Activated CD8-positive, alpha-beta T cell treated with anti-CD3 and anti-CD28 coated beads for 36 hours (primary cell): ENCODE measurements at regions not wholly inside any gene's neighbourhood (a gene's known extent, or its start where the extent isn't known, plus 50 kb on each side); places are given as distances from the start of the nearest gene placed in this dataset.

ENCODE experiments used
- ATAC-seq: fragments of 200-7000 bp; cut with Tn5 transposase; one replicate; pipeline ENCODE4 v1.10.0; 2021; ENCODE audit warnings: mild to moderate bottlenecking, moderate library complexity
- CTCF ChIA-PET: fragments of 350-600 bp; sonication (Branson Sonifier 250); formaldehyde crosslinking; loops from one replicate; lab custom pipeline; 2021; ENCODE audit warnings: antibody characterized with exemption; lab: Charles Lee
- POLR2A ChIA-PET: fragments of 350-600 bp; sonication (Branson Sonifier 250); formaldehyde crosslinking; loops from one replicate; lab custom pipeline; 2021; ENCODE audit warnings: antibody characterized with exemption; lab: Charles Lee
- DNase-seq: peaks from one replicate; pipeline ENCODE4 v3.0.0-alpha.2; 2020
- H3K27ac Mint-ChIP-seq: one replicate; pipeline ENCODE4 v1.8.0; 2021; ENCODE audit warnings: mild to moderate bottlenecking, mixed read lengths
- H3K27me3 Mint-ChIP-seq: one replicate; pipeline ENCODE4 v1.8.0; 2021; ENCODE audit warnings: mixed read lengths
- H3K36me3 Mint-ChIP-seq: one replicate; pipeline ENCODE4 v1.8.0; 2021; ENCODE audit warnings: low read depth, mixed read lengths
- H3K4me1 Mint-ChIP-seq: one replicate; pipeline ENCODE4 v1.8.0; 2021; ENCODE audit warnings: low read depth, mixed read lengths
- H3K4me3 Mint-ChIP-seq: one replicate; pipeline ENCODE4 v1.8.0; 2021; ENCODE audit warnings: mild to moderate bottlenecking, moderate library complexity, mixed read lengths
- H3K9me3 Mint-ChIP-seq: one replicate; pipeline ENCODE4 v1.8.0; 2021; ENCODE audit warnings: mixed read lengths
- intact Hi-C: fragments of 100-400 bp; cut with micrococcal nuclease; formaldehyde crosslinking; loops from one replicate; pipeline ENCODE4 v1.10.0; 2022
- TF ChIP-seq, protein P1 (sequence below): fragments of 200-600 bp; IDR thresholded peaks from one replicate; pipeline ENCODE4 v1.8.0; 2022; ENCODE audit warnings: antibody characterized with exemption, mild to moderate bottlenecking

DNA sequence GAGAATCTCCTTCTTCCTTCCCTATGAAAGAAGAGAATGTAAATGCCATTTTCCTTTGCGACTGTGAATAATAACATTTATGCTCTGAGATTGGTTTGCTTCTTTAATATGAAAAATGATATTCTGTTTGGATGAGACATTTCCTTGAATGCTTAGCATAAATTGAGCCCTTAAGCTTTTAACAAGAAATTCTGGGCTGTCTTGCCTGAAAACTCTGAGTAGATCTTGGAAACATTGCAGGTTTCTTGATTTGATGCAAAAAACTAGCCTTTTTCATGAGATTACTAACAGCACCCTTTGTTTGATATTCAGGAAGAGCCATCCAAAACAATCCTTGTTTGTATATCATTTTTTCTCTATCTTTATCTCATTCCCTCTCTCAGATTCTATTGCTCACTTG, 272.5 kb downstream of the TMEM38B start:
- intact Hi-C loops: no loop called here
- TF ChIP-seq, protein P1, sequence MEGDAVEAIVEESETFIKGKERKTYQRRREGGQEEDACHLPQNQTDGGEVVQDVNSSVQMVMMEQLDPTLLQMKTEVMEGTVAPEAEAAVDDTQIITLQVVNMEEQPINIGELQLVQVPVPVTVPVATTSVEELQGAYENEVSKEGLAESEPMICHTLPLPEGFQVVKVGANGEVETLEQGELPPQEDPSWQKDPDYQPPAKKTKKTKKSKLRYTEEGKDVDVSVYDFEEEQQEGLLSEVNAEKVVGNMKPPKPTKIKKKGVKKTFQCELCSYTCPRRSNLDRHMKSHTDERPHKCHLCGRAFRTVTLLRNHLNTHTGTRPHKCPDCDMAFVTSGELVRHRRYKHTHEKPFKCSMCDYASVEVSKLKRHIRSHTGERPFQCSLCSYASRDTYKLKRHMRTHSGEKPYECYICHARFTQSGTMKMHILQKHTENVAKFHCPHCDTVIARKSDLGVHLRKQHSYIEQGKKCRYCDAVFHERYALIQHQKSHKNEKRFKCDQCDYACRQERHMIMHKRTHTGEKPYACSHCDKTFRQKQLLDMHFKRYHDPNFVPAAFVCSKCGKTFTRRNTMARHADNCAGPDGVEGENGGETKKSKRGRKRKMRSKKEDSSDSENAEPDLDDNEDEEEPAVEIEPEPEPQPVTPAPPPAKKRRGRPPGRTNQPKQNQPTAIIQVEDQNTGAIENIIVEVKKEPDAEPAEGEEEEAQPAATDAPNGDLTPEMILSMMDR: no peak
- Mint-ChIP-seq H3K4me1 (no peaks in the 10 kb centered on the region), H3K27ac (no peak overlapping the region), H3K4me3 (no peak overlapping the region), H3K27me3 (peaks cover 1% of the 10 kb centered on the region), H3K9me3 (no peaks in the 10 kb centered on the region), H3K36me3 (no peaks in the 10 kb centered on the region)
- POLR2A ChIA-PET: interaction anchor here (1.1 kb wide), 1 partner anchor 14 kb away, joined by 3 read pairs; no protein-coding TSS in a partner anchor
- DNase-seq (no peak), ATAC-seq (no peak)
- CTCF ChIA-PET: no interaction called here

DNA sequence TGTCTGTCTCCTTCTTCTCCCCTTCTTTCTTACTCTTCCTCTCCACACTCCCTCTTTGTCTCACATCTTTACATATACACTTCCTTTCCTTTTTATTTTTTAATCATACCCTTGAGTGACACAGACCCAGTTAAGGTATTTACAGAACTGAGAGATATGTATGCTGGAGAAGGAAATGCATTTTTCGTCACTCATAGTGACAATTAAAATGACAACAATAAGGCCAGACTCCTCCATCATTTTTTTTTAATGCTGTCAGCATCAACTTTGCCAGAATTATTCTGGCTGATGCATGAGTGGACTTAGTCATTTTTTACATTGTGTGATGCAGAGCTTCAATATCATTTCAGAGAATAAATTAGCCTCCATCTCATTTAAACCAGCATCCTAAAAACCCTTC, 272.9 kb downstream of the TMEM38B start:
- no peaks in the 10 kb centered on the region for H3K4me1 Mint-ChIP-seq
- ATAC-seq (no peak), DNase-seq (no peak)
- no peak overlapping the region for H3K27ac Mint-ChIP-seq
- POLR2A ChIA-PET: interaction anchor here (1.1 kb wide), 1 partner anchor 14 kb away, joined by 3 read pairs; no protein-coding TSS in a partner anchor
- peaks cover 1% of the 10 kb centered on the region for H3K27me3 Mint-ChIP-seq
- CTCF ChIA-PET: no interaction called here
- H3K4me3 Mint-ChIP-seq: no peak overlapping the region
- TF ChIP-seq, protein P1: no peak
- H3K9me3 Mint-ChIP-seq: no peaks in the 10 kb centered on the region
- intact Hi-C loops: no loop called here
- H3K36me3 Mint-ChIP-seq: no peaks in the 10 kb centered on the region

DNA sequence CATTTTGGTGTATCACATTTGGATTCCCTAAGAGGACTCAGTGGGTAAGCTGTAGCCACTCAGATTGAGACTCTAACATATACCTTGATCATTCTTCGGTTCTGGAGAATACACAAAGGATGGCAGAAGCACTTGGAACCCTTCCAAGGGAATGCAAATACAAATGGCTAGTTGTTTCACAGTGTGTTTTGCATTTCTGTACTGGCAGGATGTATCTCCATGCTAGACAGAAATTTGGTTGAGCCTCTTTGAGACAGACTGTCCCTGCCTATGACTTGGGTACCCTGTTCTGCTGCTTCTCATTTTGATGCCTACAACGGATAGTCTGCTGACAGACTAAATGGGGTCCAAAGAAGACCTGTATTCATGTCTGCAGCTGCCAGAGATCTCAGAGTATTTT, 273.5 kb downstream of the TMEM38B start:
- TF ChIP-seq, protein P1: no peak
- ATAC-seq (no peak), DNase-seq (no peak)
- Mint-ChIP-seq H3K4me1 (no peaks in the 10 kb centered on the region), H3K27ac (no peak overlapping the region), H3K27me3 (peaks cover 1% of the 10 kb centered on the region), H3K9me3 (no peaks in the 10 kb centered on the region), H3K36me3 (no peaks in the 10 kb centered on the region), H3K4me3 (no peak overlapping the region)
- POLR2A ChIA-PET: interaction anchor here (1.1 kb wide), 1 partner anchor 13 kb away, joined by 3 read pairs; no protein-coding TSS in a partner anchor
- CTCF ChIA-PET: no interaction called here
- intact Hi-C loops: no loop called here

DNA sequence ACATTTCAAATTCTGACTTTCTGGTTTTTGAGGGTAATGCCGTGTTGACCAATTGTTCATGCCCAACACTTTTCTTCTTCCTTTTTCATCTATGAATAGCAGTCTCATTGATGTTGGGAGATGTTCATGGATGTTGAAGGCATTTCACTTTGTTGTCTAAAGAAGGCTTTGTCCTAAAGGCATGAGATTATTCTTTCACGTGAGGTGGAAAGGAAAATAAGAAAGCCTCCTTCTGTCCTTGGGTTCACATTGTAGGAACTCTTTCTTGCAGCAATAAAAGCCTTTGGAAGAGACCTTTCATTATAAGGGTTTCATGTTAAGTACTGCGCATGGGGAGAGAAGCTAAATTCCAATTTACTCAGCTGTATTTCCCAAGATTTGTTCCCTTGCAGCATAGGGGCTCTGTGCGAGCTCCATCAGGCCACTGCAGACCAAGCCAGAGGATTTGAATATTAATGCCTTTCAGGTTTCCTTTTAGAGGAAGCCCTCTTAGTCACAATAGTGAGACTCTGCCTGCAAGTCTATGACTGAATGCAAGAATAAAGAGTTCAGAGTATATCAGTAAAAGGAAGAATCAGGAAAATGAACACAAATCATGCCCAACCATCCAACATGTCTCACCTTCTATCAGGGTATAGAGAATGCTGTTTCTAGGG, 274.6 kb downstream of the TMEM38B start:
- H3K27me3 Mint-ChIP-seq: peaks cover 1% of the 10 kb centered on the region
- ATAC-seq: no peak
- ChIA-PET CTCF (no interaction called here), POLR2A (no interaction called here)
- no peaks in the 10 kb centered on the region for H3K36me3 Mint-ChIP-seq
- TF ChIP-seq, protein P1: no peak
- H3K9me3 Mint-ChIP-seq: no peaks in the 10 kb centered on the region
- no peak overlapping the region for H3K27ac Mint-ChIP-seq
- intact Hi-C loops: no loop called here
- DNase-seq: no peak
- no peak overlapping the region for H3K4me3 Mint-ChIP-seq
- H3K4me1 Mint-ChIP-seq: no peaks in the 10 kb centered on the region

DNA sequence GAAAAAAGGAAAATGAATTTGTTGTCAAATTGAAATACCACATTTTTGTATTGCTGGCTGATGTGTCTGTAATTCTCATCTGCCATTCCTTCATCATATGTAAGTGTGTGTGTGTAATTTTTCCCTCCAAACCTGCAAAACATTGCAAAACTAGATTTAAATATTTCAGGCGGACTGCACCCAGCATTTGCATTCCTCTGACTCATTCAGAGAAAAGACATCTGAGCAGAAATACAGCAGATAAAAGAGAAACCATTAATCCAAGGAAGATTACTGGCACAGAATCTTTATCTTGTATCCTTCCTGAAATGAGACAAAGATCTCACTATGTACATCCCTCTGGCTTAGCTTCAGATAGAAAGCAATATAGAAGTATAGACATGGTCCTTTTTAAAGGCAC, 275.3 kb downstream of the TMEM38B start:
- Mint-ChIP-seq H3K4me1 (no peaks in the 10 kb centered on the region), H3K27me3 (peaks cover 1% of the 10 kb centered on the region), H3K36me3 (no peaks in the 10 kb centered on the region), H3K27ac (no peak overlapping the region), H3K4me3 (no peak overlapping the region), H3K9me3 (no peaks in the 10 kb centered on the region)
- ATAC-seq (no peak), DNase-seq (no peak)
- TF ChIP-seq, protein P1: no peak
- intact Hi-C loops: no loop called here
- ChIA-PET CTCF (no interaction called here), POLR2A (interaction anchor here (0.6 kb wide), 1 partner anchor 1137 kb away, joined by 4 read pairs; no protein-coding TSS in a partner anchor)
